Left cardiac atrium (tissue), 4 donors: ENCODE measurements at regions not wholly inside any gene's neighbourhood (a gene's known extent, or its start where the extent isn't known, plus 50 kb on each side); places are given as distances from the start of the nearest gene placed in this dataset.
A peak's percentile ranks its signal among the peaks of the same experiment; 100 is the strongest.
"Not testable (repeated sequence)": the region's sequence is repeated elsewhere in the genome, so short reads cannot be mapped to it uniquely, and the experiment has no call there.

Experiments used
- ATAC-seq, 2 donors: fragments of 200-7000 bp; cut with Tn5 transposase; one replicate each; pipeline ENCODE4 v1.9.1; 2020; ENCODE audit warnings: mild to moderate bottlenecking in 2 of 2, moderate library complexity in 2 of 2
- DNase-seq: peaks from one replicate; pipeline ENCODE4 v3.0.0-alpha.2; 2020
- intact Hi-C, 2 donors: fragments of 100-400 bp; cut with DNase I; formaldehyde crosslinking; loops; one replicate each; pipeline versions ENCODE4 v1.14.1 to v1.15.1; 2022 to 2023
- donor health status: DM: no; HTN: yes; CAD: no.
- donor health status: DM: no; HTN: yes; CAD: no; lungs with severe emphysema.
- donor health status: DM: yes; HTN: yes; CAD: no.
- donor health status: Dilated cardiomyopathy.

DNA sequence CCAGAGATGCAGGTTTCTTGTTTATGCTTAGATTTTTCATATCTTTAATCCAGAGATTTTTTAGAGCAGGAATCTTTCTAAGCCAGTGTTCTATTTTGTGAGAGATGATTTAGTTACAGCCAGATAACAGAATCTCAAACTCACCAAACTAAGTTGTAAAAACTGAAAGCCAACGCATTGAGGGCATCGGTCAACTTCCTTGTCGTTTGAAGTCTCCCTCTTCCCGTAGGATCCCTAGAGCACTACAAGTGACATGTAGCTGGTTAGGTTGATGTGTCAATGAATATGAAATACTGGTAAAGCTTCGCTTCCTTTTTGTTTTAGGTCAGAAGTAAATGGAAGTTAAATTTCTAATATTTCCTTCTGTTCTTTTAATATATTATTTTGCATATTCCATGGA is 139.6 kb downstream of the YIPF5 start:
- ATAC-seq (no peak), DNase-seq (no peak)
- intact Hi-C loops = no loop called here

DNA sequence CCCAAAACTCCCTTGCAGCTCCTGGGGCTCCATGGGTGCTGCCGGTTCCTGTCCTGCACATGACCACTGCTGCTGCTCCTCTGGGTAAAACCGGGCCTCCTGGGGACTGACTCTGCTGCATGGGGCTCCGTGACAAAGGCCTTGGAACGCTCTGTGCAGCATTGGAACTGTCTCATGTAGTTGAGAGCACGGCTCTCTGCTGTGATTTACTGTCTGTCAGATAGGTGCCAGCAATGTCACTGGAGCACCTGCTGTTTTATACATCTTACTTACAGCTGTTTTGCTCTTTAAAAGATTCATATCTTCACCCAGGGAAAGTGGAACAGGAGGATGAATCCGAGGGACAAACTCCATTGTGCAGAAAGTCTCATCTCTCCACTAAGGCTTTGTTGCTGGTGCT is 138.1 kb downstream of the YIPF5 start:
- ATAC-seq (peak; percentile 41 to 64), DNase-seq (no peak)
- intact Hi-C loops = no loop called here

DNA sequence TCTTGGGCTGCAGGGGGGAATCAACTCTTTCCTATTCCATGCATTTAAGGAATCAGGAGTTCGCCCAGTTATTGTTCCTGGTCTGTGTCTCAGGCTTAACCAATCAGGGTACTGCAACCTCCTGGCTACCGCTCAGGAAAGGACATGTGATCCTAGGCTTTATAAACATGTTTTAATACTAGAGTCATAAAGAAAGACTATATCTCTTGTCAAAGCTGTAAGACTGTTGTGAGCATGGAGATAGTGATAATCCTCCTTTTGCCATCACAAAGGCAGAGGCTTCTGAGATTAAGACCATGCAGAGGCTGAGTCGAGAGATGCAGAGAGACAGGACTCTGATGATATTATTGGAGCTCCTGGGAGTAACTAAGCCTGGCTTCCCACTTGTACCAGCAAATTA is 137.0 kb downstream of the YIPF5 start:
- ATAC-seq = no peak
- no peak for DNase-seq
- intact Hi-C loops = no loop called here

DNA sequence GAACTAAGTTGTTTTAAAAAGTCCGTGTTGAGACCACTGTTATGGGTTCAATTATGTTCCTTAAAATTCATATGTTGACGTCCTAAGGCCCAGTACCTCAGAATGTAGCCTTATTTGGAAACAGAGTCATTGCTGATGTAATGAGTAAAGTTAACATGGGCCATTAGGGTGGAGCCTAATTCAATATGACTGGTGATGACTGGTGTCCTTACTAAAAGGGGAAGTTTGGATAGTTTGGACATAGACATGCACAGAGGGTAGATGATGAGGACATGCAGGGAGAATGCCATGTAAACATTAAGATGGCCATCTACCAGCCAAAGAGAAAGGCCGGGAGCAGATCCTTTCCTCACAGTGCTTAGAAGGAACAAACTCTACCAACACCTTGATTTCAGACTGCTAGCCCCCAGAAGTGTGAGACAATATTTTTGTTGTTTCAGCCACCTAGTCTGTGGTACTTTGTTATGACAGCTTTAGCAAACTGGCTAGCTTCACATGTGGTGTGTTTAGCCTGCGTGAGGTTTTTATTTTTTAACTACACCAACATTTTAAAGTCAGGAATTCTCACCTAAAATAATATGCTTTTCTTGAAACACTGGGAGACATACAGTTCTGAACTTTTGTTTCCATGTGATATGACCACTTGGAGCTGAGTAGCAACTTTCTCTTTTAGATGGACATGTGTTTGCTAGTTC is 135.3 kb downstream of the YIPF5 start:
- intact Hi-C loops = no loop called here
- ATAC-seq = no peak
- DNase-seq = no peak

DNA sequence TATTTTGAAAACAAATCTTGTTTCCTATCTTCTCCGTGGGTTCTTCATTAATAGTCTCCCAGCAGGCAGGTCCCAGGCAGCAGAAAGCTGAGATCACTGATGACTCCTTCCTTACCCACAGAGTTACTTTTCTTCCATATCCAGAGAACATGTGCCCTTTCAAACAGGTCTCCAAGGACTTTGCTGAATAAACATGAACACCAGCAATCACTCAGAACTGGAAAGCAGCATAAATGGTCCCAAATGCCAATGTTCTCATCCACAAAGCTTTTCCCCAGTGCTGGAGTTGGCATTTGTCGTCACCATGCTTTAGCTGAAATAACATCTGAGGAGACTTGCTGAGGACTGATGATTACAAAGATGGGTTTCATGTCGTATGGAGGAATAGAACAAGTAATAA is 134.0 kb downstream of the YIPF5 start:
- DNase-seq = no peak
- no peak for ATAC-seq
- intact Hi-C loops = no loop called here

DNA sequence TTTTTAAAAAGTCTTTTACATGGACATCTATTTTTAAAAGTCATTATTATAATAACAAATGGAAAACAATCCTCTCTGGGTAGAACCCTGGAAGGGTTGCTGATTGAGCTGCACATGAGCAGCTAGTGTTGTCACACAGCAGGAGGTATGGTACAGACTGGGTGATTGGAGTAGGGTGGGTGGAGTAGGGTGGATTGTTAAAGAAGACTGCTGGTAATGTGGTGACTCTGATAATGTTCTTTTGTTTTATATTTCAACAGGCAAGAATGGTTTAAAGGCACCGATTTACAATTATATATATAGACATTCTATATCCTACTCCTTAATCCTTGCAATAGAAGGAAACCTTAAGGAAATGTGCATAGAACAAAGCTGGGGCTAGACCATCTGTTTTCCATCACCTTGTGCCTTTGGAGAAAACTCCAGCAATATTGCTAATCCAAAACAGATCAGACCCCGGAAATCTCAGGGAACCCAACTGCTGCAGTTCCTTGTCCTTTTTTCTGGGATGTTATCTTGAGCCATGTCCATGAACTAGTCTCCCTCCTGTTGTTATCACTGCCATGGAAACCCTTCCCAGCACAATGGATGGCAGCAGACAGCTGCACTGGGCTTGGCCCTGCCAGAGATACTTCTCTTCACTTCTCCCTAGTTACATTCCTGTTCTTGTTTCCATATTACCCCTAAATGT is 129.7 kb downstream of the YIPF5 start:
- intact Hi-C loops = no loop called here
- DNase-seq (no peak), ATAC-seq (no peak)

DNA sequence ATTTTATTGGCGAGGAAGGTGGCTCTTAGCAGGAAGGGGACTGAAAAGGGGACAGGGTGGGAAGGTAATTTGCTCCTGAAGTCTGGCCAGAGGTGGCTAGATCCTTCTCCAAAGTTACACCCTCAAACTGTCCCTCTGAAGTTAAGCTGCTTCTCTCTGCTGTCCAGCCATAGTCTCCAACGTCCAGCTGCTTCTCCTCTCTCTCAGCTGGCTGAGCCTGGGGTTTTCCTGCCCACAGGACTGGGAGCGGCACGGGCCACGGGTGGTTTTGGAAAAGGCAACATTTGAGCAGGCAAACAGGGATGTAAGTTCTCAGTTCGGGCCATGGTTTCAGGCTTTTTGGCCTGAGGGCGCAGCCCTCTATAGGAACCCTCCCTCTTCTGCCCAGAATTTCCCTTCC is 128.3 kb downstream of the YIPF5 start:
- ATAC-seq (peak in 1 of 2 donors; percentile 51), DNase-seq (no peak)
- intact Hi-C loops = no loop called here

DNA sequence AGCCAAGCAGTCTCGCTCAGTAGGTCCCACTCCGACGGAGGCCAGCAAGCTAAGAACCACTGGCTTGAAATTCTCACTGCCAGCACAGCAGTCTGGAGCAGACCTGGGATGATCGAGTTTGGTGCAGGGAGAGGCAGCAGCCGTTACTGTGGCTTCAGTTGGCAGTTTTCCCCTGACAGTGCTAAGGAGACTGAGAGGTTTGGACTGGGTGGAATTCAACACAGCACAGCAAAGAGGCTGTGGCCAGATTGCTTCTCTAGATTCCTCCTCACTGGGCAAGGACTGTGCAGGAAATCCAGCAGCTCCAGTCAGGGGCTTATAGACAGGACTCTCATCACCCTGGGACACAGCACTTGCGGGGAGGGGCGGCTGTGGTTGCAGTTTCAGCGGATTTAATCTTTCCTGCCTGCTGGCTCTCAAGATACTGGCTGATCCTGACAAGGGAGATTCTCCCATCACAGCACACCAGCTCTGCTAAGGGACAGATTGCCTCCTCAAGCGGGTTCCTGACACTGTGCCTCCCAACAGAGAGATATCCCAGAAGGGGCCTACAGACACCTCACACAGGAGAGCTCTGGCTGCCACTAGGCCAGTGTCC is 122.1 kb downstream of the YIPF5 start:
- DNase-seq (no peak), ATAC-seq (peak; percentile 19 to 81)
- intact Hi-C loops = no loop called here

DNA sequence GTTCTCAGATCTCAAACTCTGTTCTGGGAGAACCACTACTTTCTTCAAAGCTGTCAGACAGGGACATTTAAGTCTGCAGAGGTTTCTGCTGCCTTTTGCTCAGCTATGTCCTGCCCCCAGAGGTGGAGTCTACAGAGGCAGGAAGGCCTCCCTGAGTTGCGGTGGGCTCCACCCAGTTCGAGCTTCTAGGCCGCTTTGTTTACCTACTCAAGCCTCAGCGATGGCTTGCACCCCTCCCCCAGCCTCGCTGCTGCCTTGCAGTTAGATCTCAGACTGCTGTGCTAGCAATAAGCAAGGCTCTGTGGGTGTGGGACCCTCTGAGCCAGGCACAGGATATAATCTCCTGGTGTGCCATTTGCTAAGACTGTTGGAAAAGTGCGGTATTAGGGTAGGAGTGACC is 115.1 kb downstream of the YIPF5 start:
- ATAC-seq, intact Hi-C loops, DNase-seq: not testable (repeated sequence)

DNA sequence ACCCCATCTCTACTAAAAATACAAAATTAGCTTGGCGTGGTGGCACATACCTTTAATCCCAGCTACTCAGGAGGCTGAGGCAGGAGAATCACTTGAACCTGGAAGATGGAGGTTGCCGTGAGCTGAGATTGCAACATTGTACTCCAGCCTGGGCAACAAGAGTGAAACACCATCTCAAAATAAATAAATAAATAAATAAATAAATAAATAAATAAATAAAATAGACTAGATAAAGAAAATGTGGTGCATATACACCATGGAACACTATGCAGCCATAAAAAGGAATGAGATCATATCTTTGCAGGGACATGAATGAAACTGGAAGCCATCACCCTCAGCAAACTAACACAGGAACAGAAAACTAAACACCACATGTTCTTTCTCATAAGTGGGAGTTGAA is 110.4 kb downstream of the YIPF5 start:
- intact Hi-C loops, DNase-seq, ATAC-seq: not testable (repeated sequence)

DNA sequence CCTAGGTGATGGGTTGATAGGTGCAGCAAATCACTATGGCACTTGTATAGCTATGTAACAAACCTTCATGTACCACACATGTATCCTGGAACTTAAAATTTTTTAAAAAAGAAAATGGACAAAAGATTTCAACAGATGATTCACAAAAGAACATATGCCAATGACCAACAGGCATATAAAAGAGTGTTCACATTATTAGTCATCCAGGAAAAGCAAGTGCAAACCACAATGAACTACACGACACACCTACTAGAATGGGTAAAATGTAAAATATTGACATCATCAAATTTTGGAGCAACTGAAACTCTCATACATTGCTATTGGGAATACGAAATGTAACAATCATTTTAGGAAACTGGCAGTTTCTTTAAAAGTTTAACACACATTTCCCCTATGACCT is 109.9 kb downstream of the YIPF5 start:
- ATAC-seq (no peak), DNase-seq (no peak)
- intact Hi-C loops = no loop called here

DNA sequence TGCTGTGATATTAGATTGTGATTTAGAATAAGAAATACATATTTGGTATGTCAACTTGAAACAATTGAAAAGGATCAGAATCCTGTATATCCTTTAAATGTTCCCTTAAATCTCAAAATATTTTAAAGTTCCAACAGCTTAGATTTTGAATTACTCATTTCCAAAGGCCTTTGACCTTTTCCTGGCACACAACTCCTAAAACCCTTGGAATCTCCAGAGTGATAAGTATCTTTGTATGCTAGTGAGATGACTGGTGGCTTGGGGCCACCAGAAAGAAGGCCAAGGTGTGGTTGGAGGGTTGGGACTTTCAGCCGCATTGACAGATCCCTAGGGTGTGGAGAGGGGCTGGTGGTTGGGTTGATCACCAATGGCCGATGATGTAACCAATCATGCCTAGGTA is 104.7 kb downstream of the YIPF5 start:
- no peak for DNase-seq

DNA sequence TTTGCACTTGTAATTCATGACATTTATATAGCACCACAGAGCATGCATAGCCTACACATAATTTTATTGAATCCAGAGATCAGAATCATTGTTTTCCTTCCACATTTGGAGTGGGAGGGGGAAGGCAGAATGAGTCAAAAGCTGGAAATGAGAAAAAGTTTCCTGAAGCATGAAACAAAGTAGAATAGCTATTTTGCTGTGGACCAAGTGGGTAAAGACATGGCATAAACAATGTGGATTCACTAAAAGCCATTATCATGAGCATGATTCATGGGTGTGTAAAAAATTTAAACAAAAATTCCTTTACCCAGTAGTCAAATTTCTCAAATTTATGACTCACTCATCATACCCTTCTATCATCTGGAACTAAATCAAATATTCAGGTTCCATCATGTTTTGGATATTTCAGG is 97.9 kb downstream of the YIPF5 start:
- ATAC-seq (no peak), DNase-seq (no peak)
- intact Hi-C loops = no loop called here

More for the DNA sequence above, 104.7 kb downstream of the YIPF5 start:
- intact Hi-C loops = no loop called here
- no peak for ATAC-seq

DNA sequence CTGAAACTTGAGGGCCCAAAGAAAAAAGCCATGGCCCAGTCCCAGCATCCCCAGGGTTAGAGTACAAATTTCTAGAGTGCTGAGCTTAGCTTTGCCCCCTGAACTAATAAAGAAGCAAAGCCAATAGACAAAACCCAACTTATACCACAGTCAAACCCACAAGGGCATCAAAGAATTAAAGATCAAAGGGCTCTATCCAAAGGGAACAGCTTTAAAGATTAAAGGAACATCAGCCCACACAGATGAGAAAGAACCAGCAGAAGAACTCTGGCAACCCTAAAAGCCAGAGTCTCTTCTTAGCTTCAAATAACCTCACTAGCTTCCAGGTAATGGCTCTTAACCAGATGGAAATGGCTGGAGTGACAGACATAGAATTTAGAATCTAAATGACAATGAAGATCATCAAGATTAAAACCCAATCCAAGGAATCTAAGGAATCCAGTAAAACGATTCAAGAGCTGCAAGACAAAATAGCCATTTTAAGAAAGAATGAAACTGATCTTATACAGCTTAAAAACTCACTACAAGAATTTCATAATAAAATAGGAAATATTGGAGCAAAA is 93.9 kb downstream of the YIPF5 start:
- intact Hi-C loops = no loop called here
- DNase-seq (no peak), ATAC-seq (no peak)

DNA sequence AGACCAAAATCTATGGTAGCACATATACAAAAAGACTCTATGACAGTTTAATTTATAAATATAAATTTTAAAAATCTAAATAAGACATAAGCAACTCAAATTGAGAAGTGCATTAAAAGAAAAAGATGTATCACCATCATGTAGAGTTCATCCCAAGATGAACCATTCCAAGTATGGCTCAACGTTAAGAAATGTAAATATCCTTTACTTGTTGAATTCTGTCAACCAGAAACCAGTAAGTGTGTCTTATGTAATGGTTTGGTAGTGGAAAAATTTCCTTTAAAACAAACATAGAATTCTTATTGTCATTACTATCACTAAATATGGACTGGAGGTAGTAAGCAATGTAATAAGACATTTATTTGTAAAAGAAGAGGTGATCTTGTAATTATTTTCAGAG is 87.3 kb downstream of the YIPF5 start:
- intact Hi-C loops = no loop called here
- ATAC-seq (no peak), DNase-seq (no peak)

DNA sequence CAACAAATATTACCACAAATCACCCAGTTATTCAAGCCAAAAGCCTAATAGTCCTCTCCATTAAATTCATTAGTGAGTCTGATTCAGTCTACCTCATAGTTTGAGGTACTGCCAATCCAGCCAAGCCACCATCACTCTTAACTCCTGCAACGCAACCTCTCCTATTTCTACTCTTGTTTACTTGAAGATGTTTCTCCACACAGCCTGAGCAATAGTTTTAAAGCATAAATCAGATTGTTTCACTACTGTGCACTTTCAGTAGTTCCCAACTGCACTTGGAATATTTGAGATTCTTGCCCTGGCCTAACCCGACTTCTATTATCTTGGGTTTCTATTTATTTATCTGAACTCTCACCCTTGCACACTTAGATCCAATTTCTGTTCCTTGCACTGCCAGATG is 85.5 kb downstream of the YIPF5 start:
- no peak for DNase-seq
- ATAC-seq = no peak
- intact Hi-C loops = no loop called here

DNA sequence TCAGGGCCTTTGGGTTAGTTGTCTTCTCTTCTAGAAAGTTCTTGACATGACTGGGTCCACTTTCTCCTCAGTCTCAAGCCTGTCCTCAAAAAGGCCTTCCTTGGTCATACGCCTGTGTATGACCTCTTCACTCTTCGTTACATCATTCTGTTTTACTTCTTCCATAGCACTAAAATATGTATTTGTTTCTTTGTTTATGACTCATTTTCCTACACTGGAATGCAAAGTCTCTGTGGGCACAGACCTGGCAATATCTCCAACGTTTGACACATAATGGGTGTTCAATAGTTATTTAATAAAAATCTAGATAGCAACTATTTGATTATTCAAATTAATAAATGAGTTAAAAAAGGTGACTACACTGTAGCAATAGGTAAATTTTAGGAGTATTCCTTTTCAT is 85.1 kb downstream of the YIPF5 start:
- ATAC-seq = no peak
- intact Hi-C loops = no loop called here

DNA sequence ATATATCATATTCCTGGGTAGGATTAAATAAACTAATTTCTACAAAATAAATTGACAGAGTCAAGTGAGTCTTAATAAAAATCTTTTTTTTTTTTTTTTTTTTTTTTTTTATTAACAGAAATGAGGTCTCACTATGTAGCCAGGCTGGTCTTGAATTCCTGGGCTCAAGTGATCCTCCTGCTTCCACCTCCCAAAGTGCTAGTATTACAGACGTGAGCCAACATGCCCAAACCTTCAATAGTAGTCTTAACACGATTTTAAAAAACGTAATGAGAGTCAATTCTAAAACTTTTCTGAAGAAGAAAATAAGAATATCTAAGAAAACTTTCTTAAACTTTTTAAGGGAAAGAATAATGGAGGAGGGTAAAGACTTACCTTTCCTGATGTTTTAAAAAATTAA is 84.2 kb downstream of the YIPF5 start:
- ATAC-seq (no peak), DNase-seq (no peak)
- intact Hi-C loops = no loop called here

More for the DNA sequence above, 85.1 kb downstream of the YIPF5 start:
- no peak for DNase-seq

DNA sequence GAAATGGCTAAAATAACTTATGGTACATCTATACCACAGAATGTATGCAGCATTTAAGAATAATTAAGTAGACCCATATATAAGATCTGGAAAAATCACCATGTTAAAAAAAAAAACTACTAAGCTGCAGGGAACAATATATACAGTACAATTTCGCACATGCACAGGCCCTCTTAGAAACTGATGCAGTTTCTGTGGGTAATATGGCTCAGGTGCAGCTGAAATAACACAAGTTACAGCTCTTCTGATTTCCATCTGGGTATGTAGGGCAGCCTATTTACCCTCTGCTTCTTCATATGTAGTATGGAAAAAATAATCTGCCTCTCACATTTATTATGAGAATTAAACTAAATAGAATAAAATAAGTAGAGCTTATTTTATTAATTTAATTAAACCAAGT is 82.9 kb downstream of the YIPF5 start:
- intact Hi-C loops = no loop called here
- DNase-seq (no peak), ATAC-seq (no peak)
